GM21367 (cell line): ENCODE measurements at regions not wholly inside any gene's neighbourhood (a gene's known extent, or its start where the extent isn't known, plus 50 kb on each side); places are given as distances from the start of the nearest gene placed in this dataset.

Source experiments
- ATAC-seq: cut with Tn5 transposase; IDR thresholded peaks from one replicate; pipeline ENCODE4 v1.9.1; 2021; ENCODE audit not compliant: unreplicated experiment

DNA sequence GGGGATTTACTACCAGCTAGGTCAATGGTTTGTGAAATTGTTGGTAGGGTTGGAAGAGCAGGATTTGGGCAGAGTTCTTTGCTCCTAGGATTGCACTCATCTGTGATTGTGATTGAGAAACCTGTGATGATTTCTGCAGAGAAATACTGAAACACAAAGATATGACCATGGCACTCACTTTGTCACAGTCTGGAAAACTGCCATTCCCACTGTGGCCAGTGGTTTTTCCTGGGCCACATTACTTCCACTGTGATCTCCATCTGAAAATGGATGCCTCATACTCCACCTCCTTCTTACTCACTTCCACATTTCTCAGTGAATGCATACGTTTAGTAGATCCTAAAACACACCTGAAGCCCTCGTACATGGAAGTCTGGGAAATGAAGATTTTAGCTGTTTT is 593.2 kb downstream of the LMO7 start:
- ATAC-seq = no peak

DNA sequence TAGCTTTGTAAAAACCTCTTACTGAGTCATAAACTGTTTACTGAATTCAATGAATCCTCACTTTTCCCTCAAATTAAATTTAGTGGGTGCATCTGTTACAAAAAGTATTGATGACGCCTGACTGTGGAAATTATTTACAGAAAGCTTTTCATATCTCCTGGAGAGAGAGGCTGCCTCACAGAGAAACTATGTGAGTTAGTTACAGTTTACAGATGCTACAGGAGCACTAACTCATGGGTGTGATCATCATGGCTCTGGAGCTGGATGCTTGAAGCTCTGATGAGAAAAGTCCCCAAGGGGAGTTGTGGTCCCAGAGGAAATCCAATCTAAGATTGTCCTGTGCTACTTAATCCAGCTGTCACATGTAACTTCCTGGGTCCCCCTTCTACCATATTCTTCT is 590.8 kb downstream of the LMO7 start:
- no peak for ATAC-seq

DNA sequence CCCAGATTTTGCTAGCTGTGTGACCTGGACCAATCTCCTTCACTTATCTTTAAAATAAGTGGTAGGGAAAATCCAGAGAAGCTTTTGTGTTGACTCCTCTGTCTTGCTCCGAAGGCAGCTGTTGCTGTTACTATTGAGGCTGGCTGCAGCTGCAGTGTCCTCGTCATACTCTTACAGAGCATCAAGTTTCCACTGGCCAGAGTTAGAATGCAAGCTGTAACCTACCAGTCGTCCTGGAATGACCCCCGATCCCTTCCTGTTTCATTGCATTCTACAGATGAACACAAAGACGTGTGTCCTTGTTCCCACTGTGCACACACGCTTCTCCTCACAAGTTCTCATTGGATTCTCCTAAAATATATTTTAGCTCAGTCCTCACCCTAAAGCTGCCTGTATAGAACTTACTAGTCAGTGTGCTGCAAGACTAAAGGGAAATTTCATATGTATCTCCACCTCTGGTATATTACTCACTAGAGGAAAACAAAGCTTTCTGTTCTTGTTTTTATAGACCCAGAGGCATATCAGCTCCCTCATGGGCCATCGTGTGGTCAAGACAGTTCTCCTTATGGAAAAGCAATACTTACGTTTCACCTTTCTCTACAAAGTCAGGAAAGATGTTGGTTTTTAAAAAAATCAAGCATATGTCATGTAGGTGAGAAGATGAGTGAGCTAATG is 589.8 kb downstream of the LMO7 start:
- no peak for ATAC-seq

DNA sequence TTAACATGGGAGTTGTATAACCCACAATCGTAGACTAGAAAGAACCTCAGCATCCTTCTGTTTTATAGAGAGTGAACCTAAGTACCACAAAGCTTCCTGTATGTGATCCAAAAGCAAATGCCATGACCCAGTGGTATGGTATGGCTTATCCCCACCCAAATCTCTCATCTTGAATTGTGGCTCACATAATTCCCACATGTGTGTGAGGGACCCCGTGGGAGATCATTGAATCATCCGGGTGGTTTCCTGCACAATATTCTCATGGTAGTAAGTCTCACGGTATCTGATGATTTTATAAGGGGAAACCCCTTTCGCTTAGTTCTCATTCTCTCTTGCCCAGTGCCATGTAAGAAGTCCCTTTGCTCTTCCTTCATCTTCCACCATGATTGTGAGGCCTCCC is 587.9 kb downstream of the LMO7 start:
- ATAC-seq = no peak

DNA sequence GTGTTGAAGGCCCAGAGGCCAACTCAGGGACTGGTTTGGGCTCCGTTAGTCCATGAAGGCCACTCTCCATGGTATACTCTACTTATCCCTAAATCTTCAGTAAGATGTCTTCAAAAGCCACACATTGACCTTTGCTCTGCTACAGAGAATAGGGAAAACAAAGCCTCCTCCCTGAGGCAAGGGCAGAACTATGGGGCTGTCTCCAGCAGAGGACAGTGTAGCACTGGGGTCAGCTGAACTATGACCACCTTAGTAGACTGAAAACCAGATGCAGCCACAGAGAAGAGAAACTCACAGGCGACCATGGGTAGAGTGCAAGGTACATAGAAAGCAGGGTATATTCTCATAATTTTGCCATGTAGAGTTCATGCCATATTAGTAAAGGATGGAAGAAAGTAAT is 587.4 kb downstream of the LMO7 start:
- ATAC-seq = no peak

DNA sequence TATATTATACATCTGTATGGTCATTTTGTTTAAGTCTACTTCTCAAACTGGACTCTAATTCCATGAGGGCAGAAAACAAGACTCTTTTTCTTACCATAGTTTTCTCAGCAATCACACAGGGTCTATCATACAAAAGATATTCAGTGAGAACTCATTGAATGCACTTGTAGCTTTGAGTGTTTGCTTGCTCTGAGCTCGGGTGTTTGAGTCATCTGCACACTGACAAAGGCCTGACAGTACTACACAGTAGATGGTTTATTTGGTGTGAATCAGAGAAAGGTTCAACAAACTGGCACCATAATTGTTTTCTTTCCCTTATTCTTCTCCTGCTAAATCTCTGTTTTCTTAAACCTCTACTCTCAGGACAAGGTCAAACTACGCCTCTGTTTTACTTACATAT is 586.4 kb downstream of the LMO7 start:
- ATAC-seq = no peak

DNA sequence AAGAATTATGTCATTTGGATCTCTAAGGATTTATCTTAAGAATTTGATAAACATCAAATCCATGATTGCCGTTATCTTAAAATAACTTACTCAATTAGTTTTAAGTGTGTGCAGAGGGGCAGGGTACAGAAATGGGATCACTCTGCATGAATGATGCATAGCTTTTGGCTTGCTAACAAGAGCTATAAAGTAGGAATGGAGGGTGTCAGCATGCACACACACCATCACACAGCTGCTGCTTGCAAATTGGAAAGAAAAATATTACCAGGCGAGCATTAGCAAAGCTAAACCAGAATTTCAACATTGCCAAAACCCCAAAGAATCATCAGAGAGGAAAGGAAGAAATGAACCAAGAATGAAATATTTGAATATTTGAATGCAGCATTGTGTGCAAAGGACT is 580.6 kb downstream of the LMO7 start:
- ATAC-seq = no peak

DNA sequence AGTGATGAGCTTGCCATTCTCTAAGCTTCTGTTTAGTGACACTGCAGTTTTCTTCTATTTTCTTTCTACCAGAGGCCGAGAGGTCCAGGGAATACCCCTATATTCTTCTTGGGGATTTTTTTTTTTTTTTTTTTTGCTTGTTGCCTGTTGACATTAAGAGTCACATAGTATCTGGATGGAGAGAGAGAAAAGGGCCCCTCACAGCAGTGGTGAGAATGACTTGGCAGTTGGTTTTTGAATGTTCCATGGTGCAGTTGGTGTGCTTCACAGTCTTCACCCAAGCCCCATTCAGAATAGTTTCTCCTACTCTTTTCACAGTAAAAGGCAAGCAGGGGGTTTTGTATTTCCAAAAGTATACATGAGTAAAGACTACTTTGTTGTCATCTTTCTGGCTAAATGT is 577.9 kb downstream of the LMO7 start:
- ATAC-seq = no peak

DNA sequence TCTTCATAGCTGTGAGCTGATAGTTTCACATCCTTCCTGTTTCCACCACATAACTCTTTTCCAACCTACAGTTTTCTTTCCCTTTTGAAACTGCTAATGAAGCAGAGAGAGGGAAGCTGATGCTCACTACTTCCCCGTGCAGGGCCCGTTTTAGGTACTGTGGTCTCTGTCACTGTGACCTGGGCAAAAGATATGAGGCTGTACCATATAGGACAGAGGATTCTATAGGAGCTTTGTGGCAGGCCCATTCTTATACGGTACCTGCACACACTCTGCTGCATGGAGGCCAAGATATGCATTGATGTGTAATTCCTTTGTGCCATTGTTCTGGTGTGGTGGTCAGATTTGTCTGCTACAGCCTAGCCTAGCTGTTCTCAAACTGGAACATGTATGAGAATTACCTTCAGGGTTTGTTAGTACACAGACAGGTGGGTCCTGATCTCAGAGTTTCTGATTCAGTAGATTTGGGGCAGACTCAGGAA is 577.3 kb downstream of the LMO7 start:
- ATAC-seq = no peak

DNA sequence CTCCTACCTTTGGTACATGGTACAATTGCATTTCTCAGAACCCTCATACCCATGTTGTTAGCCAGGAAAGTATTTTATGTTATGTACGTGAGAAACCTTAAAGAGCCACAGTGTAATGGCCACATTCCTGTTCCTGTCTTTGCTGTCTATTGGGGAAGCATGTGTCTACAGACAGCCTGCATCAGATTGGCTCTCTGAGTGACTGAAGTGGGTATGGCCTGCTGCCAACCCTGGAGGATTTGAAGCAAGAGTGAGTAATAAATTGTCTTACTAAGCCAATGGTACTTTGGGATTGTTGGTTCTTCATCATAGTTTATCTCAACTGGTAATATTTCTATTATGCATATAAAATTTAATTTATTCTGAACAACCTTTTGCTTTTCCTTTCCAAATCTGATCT is 574.1 kb downstream of the LMO7 start:
- no peak for ATAC-seq

DNA sequence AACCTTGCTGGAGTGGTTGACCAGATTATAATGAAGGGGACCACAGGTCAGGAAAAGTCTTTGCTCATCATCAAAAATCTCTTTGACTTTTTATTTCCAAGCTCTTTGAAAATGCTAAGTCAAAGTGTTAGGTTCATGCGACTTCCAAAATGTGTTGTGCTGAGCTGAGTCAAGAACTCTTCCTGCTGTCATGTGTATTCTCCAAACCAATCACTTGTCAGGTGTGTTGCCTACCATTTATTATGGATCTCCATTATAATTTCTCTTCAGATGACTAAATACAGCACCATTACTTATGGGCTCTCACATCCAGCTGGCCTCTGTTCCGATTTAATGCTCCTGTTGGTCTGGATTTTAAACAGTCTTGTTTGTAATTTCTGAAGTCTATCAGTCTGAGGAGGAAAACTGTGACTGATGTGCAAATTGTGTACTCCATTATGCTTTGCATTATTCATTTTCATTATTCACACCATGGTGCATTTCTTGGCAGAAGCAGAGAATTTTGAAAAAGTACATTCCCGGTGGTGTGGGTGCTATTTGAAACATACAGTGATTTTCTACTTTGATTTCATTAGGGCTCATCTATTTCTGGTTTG is 562.5 kb downstream of the LMO7 start:
- no peak for ATAC-seq

DNA sequence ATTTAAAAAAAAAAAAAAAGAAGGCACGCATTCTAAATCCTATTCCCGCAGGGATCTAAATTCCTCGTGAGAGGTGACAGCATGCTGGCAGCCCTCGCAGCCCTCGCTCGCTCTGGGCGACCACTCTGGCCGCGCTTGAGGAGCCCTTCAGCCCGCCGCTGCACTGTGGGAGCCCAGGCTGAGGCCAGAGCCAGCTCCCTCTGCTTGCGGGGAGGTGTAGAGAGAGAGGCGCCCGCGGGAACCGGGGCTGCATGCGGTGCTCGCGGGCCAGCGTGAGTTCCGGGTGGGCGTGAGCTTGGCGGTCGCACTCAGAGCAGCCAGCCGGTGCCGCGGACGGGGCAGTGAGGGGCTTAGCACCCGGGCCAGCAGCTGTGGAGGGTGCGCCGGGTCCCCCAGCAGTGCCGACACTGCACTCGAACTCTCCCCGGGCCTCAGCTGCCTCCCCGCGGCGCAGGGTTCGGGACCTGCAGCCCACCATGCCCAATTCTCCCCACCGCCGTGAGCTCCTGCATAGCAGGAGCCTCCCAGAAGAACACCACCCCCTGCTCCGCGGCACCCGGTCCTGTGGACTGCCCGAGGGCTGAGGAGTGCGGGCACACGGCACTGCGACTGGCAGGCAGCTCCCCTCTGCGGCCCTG is 553.9 kb downstream of the LMO7 start:
- no peak for ATAC-seq

DNA sequence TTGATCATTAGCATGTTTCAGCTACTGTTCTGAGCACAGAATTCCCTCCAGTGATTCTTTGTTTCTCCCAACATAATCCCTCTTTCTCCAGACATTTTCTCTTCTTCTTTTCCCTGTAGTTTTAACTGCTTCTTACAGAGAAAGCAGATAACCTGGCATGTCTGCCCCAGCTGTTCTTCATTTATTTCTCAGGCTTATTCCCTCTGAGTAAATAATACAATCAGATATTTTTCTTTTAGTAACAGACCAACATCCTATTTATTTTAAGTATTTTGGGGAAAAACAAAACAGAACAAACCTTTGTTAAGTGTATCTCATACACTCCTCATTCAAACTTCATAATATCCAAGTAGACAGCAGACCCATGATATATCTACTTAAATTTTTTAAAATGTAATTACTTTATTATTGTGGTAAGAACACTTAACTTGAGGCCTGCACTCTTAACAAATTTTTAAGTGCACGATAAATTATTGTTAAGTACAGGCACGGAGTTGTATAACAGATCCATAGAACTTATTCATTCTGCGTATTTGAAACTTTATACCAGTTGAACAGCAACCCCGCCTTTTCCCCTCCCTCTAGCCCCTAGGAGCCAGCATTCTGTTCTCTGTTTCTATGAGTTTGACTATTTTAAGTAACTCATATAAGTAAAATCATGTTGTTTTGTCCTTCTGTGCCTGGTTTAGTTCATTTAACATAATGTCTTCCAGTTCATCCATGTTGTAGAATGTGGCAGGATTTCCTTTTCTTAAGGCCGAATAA is 540.0 kb downstream of the LMO7 start:
- no peak for ATAC-seq

DNA sequence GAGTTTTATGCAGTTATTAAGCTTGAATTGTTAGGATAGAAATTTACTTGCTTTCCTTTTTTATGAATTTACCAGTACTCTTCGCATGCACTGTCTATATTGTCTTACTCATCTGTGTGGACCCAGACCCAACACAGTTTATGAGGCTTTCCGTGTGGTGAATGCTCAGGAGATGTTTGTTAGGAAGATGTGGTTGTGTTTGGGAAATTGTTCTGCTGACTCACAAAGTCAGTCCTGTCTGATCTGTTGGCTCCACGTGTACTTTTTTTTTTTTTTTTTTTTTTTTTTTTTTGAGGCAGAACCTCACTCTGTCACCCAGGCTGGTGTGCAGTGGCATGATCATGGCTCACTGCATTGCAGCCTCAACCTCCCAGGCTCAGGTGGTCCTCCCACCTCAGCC is 532.5 kb downstream of the LMO7 start:
- no peak for ATAC-seq

DNA sequence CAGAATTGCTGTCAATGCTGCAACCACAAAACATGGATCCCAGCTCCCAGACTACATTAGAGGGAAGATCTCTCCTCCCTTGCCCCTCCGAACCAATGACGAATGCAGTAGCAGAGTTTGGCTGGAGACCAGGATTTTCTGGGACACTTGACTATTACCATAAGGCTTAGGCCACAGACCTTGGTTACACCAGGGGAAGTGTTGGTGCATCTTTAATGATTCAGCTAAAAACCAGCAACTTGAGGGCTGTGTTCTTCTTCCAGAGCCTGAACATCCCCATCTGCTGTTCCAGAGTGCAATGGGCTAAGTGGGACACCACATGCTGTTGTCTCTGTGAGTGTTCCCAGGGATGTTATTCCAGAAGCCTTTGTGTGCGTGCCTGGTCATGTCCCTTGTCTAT is 528.2 kb downstream of the LMO7 start:
- ATAC-seq = no peak

DNA sequence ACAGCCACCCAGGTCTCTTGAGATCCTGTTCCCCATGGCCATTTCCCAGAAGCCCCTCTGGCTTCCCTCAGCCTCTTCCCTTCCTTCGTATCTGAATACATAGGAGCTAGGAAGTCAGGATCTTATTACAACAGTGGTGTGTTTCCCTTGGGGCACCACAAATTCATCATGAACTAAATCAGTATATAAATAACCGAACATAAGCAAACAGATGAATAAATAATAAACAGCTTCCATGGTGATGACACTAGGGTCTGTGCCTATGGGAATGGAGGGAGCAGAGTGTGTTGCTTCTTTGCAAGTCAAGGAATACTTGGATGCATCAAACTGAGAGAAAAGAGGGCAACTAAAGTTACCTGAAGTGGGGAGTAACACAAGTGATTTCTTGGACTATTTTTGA is 527.6 kb downstream of the LMO7 start:
- no peak for ATAC-seq

DNA sequence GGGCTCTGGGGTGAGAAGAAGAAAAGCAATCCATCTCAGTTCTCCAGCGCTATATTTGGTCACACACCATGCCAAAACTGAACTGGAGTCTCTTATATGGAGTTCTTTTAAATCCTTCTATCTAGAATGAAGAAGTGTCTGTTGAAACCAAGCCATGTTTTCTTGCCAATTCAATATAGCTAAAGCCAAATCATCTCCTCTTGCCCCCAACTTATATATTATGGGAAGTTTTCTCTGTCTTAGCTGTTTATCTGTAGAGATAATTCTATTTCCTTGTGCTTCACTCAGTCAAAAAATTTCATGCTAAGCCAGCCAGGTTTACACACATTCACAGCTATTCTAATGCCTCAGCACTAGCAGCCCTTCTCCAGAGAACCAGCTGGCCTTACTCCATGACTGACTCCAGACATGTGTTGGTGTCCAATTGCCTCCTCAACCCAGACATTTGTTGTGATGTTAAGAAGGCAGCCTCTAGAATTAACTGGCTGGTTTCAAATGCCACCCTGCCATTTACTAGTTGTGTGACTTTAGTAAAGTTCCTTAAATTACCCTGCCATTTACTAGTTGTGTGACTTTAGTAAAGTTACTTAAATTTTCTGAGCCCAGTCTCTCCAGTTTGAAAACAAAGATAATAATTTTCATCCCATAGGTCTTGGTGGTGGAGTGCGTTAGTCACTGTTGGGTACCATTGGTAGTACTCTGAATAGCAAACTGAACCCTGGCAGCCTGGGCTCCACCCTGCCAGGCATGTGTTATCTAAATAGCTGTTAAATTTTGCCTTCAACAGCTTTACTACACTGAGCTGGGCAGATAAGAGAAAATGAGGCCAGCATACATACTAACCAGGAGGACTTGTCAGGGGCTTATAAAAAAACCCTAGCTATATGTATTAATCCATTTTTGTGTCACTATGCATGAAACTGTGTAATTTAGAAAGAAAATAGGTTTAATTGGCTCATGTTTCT is 525.1 kb downstream of the LMO7 start:
- no peak for ATAC-seq

DNA sequence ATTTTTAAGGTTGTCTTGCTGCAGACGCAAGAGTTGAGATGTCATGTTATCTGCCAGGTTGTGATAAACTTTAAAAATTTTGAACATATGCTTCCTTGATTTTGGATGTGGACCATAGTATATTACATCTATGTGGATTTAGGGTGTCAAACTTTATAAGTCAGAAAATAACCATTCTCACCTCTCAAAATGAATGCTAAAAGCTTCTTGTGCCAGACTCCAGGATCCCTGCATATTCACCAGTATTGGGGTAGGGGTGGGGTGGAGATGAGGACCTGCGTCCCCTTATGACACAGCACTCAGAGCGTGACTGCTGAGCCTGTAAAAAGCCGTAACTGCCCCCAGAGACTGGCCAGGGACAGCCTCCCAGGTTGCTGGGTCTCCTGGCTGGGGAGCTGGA is 524.4 kb downstream of the LMO7 start:
- ATAC-seq = no peak

DNA sequence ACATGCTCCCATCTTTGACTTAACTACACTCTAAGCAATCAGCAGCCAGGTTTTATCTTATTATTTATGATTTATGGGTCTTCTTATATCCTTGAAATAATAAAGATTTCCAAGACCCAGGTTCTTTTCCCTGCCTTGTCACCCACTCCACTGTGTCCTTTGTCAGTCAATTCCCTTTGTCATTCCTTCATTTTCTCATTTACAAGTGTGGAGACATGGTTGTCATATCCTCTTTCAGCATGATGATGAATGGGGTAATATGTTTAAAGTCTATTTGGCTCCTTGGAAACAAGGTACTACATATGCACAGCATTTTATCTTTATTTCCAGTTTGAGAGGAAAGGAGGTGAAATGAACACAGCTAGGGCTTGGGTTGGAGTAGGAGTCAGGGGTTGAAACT is 521.8 kb downstream of the LMO7 start:
- no peak for ATAC-seq

DNA sequence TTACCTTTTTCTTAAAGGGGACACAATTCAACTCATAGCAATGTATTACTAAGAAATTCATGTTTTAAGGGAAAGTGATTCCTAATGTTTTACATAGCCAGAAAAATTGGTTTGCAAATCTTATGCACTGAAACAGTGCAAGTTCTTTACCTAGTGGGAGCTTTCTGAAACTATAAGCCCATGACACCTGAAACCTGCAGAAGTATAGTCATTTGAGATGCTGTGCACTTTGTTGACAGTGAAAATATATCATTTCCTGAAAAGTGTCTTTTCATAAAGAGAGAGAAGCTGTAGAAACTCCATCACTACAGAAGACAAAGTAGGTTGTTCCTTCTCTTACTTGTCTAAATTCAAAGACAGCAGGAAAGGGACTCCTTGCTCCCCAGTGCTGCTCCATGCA is 517.1 kb downstream of the LMO7 start:
- no peak for ATAC-seq

DNA sequence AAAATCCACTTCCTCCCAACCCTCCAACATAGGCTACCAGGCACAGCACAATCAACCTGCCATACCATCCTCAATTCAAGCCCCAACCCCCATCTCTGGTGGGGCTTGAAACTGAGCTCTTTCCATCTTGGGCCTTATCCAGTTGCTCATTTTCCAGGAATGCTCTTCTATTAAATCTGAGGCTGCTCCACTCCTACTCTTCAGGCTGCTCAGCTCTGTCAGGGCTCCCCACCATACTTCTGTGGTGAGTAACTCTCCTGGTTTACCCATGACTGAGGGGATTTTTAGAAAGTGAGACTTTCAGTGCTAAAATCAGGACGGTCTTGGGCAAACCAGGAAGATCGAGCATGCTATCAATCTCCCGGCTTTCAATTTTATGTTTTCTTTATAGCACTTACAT is 512.8 kb downstream of the LMO7 start:
- no peak for ATAC-seq
